Central memory CD8-positive, alpha-beta T cell (primary cell): ENCODE measurements at regions not wholly inside any gene's neighbourhood (a gene's known extent, or its start where the extent isn't known, plus 50 kb on each side); places are given as distances from the start of the nearest gene placed in this dataset.

Source experiments
- ATAC-seq: fragments of 150-1000 bp; cut with Tn5 transposase; replicated peaks from 2 replicates; pipeline ENCODE4 v1.10.0; 2022; ENCODE audit warnings: mild to moderate bottlenecking, moderate FRiP score, moderate number of reproducible peaks; ENCODE audit not compliant: poor library complexity, severe bottlenecking; ENCODE audit errors: extremely low read depth
- DNase-seq, 2 donors: peaks; one replicate each; pipeline ENCODE4 v3.0.0; 2021; ENCODE audit warnings: low spot score in 2 of 2
- H3K27ac Mint-ChIP-seq: one replicate; pipeline ENCODE4 v1.8.0; 2022; ENCODE audit warnings: low read depth, mild to moderate bottlenecking, moderate library complexity, mixed read lengths
- H3K27me3 Mint-ChIP-seq: one replicate; pipeline ENCODE4 v1.8.0; 2022; ENCODE audit warnings: mixed read lengths
- H3K36me3 Mint-ChIP-seq: one replicate; pipeline ENCODE4 v1.8.0; 2022; ENCODE audit warnings: mild to moderate bottlenecking, moderate library complexity, mixed read lengths; ENCODE audit not compliant: insufficient read depth
- H3K4me1 Mint-ChIP-seq: one replicate; pipeline ENCODE4 v1.8.0; 2022; ENCODE audit warnings: mixed read lengths
- H3K4me3 Mint-ChIP-seq: one replicate; pipeline ENCODE4 v1.8.0; 2022; ENCODE audit warnings: mild to moderate bottlenecking, moderate library complexity, mixed read lengths
- H3K9me3 Mint-ChIP-seq: one replicate; pipeline ENCODE4 v1.8.0; 2022; ENCODE audit warnings: mixed read lengths

DNA sequence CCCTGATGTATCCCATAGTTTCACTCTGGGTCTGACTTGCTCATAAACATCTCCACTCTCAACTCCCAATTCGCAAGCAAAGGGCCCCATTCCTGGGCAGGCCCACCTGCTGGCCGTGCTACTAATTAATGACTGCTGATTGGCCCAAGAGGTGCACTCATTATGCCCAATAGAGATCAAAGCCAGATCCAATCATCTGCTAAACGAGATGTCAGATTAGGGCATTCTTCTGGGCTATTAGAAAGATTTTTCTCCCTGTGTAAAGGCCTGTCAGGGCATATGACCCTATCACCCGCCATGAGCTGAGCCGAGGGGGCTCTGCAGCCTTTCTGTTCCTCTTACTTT, 103.4 kb upstream of the HAAO start:
- Mint-ChIP-seq H3K4me1 (no peaks in the 10 kb centered on the region), H3K27ac (no peak overlapping the region), H3K27me3 (peaks cover 22% of the 10 kb centered on the region), H3K4me3 (no peak overlapping the region), H3K9me3 (no peaks in the 10 kb centered on the region), H3K36me3 (peaks cover 2% of the 10 kb centered on the region)
- DNase-seq (no peak), ATAC-seq (no peak)

DNA sequence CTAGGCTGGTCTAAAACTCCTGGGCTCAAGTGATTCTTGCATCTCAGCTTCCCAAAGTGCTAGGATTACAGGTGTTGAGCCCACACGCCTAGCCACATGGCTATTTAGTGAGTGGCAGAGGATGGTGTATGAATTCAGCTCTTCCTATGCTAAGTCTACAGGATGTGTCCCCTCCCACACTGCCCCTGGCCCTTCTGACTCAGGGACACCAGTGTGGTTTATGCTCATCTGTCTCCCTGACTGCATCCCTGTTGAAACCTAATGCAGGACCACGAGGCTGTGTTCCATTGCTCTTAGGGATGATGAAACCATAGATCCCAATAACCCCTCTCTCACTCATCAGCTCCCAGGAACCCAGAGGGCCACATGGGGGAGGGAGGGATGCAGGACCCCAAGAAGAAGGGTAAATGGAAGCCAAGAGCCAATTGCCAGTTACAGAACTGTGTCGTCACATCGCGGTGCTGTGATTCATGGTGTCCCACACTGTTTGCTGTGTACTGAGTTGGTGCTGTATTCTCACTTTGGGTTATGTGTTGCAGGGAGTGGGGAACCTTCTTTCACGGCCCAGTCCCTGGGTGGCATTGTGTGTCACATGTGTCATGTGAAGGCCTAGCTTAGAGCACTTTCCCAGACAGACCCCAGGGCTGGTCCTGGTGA, 102.9 kb upstream of the HAAO start:
- no peak overlapping the region for H3K27ac Mint-ChIP-seq
- H3K4me1 Mint-ChIP-seq: no peaks in the 10 kb centered on the region
- no peaks in the 10 kb centered on the region for H3K9me3 Mint-ChIP-seq
- peaks cover 2% of the 10 kb centered on the region for H3K36me3 Mint-ChIP-seq
- H3K27me3 Mint-ChIP-seq: peaks cover 25% of the 10 kb centered on the region
- no peak for ATAC-seq
- DNase-seq: no peak
- no peak overlapping the region for H3K4me3 Mint-ChIP-seq

DNA sequence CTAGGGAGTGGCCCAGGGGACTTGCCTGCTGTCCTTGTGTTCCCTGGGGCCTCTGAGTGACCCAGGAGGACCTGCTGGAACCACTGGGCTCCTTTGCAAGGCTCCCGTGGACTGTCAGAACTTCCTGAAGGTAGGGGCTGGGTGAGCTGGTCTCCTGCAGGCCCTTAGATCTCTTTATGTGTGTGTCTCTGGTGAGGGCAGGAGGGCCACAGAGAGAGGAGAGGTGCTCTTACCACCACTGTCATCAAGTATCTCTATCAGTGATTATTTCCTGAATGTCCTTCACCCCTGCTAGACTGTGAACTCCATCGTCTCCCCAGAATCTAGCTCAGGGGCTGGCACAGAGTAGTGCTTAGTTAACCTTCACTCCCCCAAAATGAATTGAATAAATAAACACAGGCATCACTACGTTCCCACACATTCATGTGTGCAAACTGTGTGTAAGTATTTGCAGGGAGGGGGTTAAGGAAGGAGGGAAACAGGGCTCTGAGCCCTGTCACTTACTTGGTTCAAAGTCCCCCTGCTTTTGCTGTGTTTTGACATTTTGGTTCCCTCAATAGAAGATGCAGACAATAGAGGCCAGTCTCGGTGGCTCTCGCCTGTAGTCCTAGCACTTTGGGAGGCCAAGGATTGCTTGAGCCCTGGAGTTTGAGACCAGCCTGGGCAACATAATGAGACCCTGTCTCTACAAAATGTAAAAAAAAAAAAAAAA, 100.8 kb upstream of the HAAO start:
- no peaks in the 10 kb centered on the region for H3K4me1 Mint-ChIP-seq
- peaks cover 2% of the 10 kb centered on the region for H3K36me3 Mint-ChIP-seq
- DNase-seq: no peak
- H3K27ac Mint-ChIP-seq: no peak overlapping the region
- ATAC-seq: no peak
- H3K4me3 Mint-ChIP-seq: no peak overlapping the region
- no peaks in the 10 kb centered on the region for H3K9me3 Mint-ChIP-seq
- H3K27me3 Mint-ChIP-seq: peaks cover 38% of the 10 kb centered on the region

DNA sequence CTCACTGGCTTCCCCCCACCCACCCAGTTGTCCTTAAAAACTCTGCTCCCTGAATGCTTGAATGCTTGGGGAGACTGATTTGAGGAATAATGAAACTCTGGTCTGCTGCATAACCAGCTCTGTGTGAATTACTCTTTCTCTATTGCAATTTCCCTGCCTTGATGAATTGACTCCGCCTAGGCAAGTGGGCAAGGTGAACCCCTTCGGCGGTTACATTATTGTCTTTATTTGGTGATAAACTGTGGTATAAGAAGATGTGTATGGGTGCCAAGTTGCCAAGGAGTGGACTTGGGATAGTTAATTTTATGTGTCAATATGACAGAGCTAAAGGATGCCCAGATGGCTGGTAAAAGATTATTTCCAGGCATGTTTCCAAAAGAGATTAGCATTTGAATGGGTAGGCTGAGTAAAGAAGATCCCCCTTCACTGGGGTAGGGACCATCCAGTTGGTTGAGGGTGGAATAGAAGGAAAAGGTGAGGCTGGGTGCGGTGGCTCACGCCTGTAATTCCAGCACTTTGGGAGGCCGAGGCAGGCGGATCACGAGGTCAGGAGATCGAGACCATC, 98.5 kb upstream of the HAAO start:
- Mint-ChIP-seq H3K27ac (no peak overlapping the region), H3K4me3 (no peak overlapping the region), H3K4me1 (no peaks in the 10 kb centered on the region), H3K36me3 (peaks cover 2% of the 10 kb centered on the region), H3K27me3 (peaks cover 46% of the 10 kb centered on the region), H3K9me3 (no peaks in the 10 kb centered on the region)
- DNase-seq: no peak
- no peak for ATAC-seq

DNA sequence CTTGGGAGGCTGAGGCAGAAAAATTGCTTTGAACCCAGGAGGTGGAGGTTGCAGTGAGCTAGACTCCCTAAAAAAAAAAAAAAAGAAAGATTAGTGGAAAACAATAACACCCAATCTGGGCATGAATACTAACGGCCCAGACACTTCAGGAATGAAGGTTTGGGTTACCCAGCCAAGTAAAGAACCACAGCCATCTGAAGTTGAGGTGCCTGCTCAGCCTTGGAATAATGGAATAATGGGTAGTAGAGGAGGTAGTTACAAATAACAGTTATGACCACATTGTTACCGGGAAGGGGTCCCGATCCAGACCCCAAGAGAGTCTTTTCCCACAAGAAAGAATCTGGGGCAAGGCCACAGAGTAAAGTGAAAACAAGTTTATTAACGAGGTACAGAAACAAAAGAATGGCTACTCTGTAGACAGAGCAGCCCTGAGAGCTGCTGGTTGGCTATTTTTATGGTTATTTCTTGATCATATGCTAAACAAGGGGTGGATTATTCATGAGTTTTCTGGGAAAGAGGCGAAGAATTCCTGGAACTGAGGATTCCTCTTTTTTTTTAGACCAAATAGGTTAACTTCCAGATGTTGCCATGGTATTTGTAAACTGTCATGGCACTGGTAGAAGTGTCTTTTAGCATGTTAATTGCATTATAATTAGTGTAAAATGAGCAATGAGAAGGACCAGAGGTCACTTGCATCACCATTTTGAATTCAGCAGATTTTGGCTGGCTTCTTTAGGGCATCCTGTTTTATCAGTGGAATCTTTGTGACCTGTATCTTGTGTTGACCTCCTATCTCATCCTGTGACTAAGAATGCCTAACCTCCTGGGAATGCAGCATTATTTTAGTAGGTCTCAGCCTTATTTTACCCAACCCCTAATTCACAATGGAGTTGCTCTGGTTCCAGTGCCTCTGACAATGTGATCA, 96.2 kb upstream of the HAAO start:
- no peak overlapping the region for H3K4me3 Mint-ChIP-seq
- no peak for DNase-seq
- H3K27ac Mint-ChIP-seq: no peak overlapping the region
- no peaks in the 10 kb centered on the region for H3K9me3 Mint-ChIP-seq
- no peaks in the 10 kb centered on the region for H3K36me3 Mint-ChIP-seq
- peaks cover 46% of the 10 kb centered on the region for H3K27me3 Mint-ChIP-seq
- no peak for ATAC-seq
- no peaks in the 10 kb centered on the region for H3K4me1 Mint-ChIP-seq

DNA sequence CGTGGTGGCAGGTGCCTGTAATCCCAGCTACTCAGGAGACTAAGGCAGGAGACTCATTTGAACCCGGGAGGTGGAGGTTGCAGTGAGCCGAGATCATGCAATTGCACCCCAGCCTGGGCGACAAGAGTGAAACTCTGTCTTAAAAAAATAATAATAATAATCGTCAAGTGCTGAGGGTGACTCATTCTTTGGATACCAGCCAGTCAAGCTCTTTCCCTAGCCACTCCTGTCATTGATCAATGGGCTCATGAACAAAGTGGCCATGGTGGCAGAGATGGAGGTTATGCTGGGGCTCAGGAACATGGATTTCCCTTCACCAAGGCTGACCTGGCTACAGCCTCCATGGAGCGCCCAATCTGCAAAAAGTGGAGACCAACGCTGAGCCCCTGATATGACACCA, 94.5 kb upstream of the HAAO start:
- H3K27me3 Mint-ChIP-seq: peaks cover 36% of the 10 kb centered on the region
- DNase-seq (no peak), ATAC-seq (no peak)
- H3K4me3 Mint-ChIP-seq: no peak overlapping the region
- no peaks in the 10 kb centered on the region for H3K9me3 Mint-ChIP-seq
- H3K36me3 Mint-ChIP-seq: no peaks in the 10 kb centered on the region
- no peak overlapping the region for H3K27ac Mint-ChIP-seq
- H3K4me1 Mint-ChIP-seq: no peaks in the 10 kb centered on the region

DNA sequence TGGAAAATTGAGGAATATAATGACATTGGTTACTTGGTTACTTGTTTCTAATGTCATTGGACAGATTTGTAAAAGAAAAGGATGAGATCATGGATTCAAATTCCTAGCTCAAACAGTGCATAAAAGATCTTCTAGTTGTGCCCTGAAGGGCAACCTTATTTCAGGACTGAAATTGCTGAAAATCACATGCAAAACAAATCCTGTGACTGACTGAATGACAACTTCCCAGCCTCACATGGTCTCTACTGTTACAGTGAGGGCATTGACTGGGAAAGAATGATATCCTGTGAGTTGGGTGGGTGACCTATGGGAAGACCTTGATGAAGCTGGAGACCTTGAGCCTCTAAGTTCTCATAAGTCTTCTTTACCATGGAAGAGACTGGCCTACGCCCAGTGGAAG, 90.4 kb upstream of the HAAO start:
- Mint-ChIP-seq H3K27me3 (peaks cover 4% of the 10 kb centered on the region), H3K9me3 (no peaks in the 10 kb centered on the region), H3K36me3 (peaks cover 2% of the 10 kb centered on the region), H3K4me3 (no peak overlapping the region), H3K4me1 (no peaks in the 10 kb centered on the region), H3K27ac (no peak overlapping the region)
- ATAC-seq (no peak), DNase-seq (no peak)

DNA sequence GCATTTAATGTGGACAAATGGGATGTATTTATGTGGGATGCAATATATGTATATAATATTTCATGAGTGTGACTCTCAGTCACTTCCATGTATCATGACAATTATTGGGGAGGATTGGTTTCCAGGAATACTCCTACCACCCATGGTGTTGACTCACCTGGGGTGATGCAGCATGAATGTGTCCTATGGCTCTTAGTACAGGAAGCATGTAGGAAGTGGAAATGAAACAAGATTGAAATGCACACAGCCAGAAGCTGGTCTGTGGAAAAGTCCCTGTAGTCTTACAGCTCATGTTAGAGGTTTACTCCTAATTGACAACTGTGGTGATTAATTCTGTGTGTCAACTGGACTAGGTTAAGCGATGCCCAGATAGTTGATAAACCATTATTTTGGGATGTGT, 89.3 kb upstream of the HAAO start:
- ATAC-seq (no peak), DNase-seq (no peak)
- Mint-ChIP-seq H3K27ac (no peak overlapping the region), H3K27me3 (no peaks in the 10 kb centered on the region), H3K36me3 (peaks cover 2% of the 10 kb centered on the region), H3K4me3 (no peak overlapping the region), H3K4me1 (no peaks in the 10 kb centered on the region), H3K9me3 (no peaks in the 10 kb centered on the region)

DNA sequence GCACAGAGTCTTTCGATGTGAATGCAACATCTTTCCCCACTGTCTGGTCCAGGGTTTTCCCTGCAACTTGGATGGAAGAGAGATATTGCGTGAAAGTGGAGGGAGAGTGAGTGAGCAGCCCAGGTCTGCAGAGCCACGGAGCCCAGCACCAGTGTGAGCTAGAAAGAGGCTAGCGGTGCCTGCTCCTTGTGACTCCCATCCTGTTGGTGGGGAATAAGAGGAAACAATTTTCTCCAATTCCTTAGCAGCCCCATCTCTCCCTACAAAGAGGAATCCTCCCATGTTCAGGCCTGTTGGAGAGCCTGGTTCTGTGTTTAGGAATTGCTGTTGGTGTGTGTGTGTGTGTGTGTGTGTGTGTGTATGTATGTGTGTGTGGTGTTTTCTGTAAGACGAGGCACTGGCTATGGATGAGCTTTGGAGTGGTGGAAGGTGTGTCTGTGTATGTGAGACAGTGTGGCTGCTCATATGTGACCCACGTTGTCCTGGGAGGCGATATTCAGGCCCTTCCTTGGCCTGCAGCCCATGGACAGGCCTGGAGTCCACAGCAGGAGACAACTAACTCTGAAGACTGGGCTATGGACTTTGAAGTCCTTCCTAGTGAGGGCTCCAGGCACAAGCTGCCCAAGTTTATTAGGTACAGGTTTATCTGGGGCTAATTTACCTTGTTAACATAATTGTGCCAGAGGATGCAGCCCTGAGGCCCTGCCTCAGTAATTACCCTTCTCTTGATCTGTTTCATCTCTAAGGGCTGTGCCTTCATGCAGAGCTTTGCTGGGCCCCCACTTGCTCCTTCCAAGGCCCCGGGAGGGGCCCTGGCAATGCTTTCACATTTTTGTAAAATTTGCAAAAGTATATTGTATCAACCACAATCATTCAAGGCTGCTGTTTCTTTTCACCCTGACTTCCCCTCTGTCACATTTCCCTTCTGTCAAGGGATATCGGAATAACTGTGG, 88.6 kb upstream of the HAAO start:
- Mint-ChIP-seq H3K27me3 (no peaks in the 10 kb centered on the region), H3K36me3 (peaks cover 2% of the 10 kb centered on the region)
- no peak for DNase-seq

DNA sequence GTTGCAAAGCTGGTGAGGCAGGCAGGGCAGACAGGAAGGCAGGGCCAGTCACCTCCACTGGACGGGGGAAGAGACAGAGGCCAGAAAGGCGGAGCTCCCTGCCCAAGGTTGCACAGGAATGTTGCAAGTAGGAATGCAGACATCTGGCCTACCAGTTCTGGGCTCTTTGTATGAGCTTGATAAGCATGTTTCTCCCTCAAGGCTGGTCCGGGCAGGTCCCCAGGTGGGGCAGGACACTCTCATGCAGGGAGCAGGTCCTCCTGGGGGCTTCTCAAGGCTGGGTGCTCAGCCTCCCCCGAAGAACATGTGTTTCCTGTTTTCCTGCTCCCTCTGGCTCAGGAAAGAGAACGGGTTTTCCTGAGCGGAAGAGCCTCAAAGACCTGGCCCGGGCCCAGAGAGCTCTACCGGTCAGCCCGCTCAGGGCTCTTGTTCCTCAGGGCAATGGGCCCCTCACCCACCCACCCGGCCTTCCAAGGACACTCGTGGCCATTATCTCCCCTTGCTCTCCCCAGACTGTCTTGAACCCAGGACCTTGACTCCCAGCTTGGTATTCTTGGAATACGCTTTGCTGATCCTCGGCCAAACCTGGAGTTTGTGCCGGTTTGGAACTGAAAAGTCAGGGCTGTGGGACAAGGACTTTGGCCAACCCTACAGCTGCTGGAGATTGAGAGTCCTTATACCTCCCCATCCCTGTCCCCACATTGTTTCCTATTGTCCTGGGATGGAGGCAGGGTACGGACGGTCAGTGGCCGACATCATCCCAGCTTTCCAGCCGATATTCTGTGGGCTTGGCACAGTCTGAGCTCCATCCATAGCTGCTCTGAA, 87.7 kb upstream of the HAAO start:
- Mint-ChIP-seq H3K9me3 (no peaks in the 10 kb centered on the region), H3K36me3 (peaks cover 2% of the 10 kb centered on the region), H3K4me3 (no peak overlapping the region), H3K27ac (no peak overlapping the region), H3K4me1 (no peaks in the 10 kb centered on the region), H3K27me3 (no peaks in the 10 kb centered on the region)
- DNase-seq: no peak
- no peak for ATAC-seq

More for the DNA sequence above, 88.6 kb upstream of the HAAO start:
- Mint-ChIP-seq H3K4me3 (no peak overlapping the region), H3K27ac (no peak overlapping the region), H3K9me3 (no peaks in the 10 kb centered on the region), H3K4me1 (no peaks in the 10 kb centered on the region)
- no peak for ATAC-seq

DNA sequence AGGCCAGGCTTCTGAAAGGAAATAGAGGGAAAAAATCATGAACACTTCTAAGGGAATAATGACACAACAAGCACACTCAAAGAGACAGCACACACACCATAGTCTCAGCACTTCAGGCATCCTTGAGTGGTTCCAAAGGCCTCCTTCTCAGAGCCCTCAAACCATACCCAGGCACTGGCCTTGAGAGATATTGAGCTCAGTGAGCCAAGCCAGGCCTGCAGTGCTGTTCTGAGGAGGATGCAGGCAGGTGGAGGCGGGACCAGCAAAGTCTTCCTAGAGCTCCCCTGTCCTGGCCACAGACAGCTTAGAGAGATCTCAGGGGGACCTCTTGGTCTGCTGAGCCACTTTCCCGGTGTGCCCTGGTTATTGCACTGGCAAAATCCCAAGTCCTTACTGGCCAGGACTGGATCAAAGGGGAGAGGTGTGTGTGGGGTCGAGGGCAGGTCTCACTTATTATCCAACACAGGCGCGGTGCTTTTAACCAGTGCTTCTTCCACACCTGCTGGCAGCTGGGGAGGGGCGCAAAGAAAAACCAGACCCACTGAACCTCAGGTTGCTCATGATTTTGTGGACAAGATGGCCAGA, 86.8 kb upstream of the HAAO start:
- Mint-ChIP-seq H3K9me3 (no peaks in the 10 kb centered on the region), H3K36me3 (peaks cover 2% of the 10 kb centered on the region), H3K4me1 (no peaks in the 10 kb centered on the region), H3K27me3 (no peaks in the 10 kb centered on the region), H3K4me3 (no peak overlapping the region), H3K27ac (no peak overlapping the region)
- ATAC-seq: no peak
- DNase-seq: no peak
